A549 (cell line): ENCODE measurements at regions not wholly inside any gene's neighbourhood (a gene's known extent, or its start where the extent isn't known, plus 50 kb on each side); places are given as distances from the start of the nearest gene placed in this dataset.

Experiments
- ATAC-seq, 2 experiments: fragments of 200-7000 bp in 1 of 2; fragments of >200 bp in 1 of 2; cut with Nextera tagmentation in 1 of 2; cut with Tn5 transposase in 1 of 2; 3 replicates each; pipeline versions ENCODE4 v1.8.0 to v1.9.1; 2018 to 2020; ENCODE audit warnings: mild to moderate bottlenecking in 1 of 2, moderate library complexity in 1 of 2
- CTCF ChIA-PET: fragments of 300-600 bp; sonication (Branson Sonifier 250); formaldehyde crosslinking; extraction: SDS; loops from one replicate; lab custom pipeline; 2021; ENCODE audit warnings: antibody characterized with exemption, inconsistent platforms; lab: Yijun Ruan, JAX
- POLR2A ChIA-PET: fragments of 350-600 bp; formaldehyde crosslinking; extraction: SDS; loops from one replicate; lab custom pipeline; 2021; ENCODE audit warnings: antibody characterized with exemption, inconsistent platforms; lab: Yijun Ruan, JAX
- DNase-seq, 2 experiments: peaks; one replicate each; pipeline versions ENCODE4 v3.0.0 to v3.0.0-alpha.2; 2011 to 2016; ENCODE audit warnings: low read depth in 1 of 2, low spot score in 1 of 2
- FAIRE-seq: peaks from 2 replicates; lab custom pipeline; 2011; peaks lifted over from hg19 to GRCh38; lab: Jason Lieb, UNC
- H3K27ac ChIP-seq, 2 experiments: fragments of >200 bp; sonication (Bioruptor Twin); formaldehyde crosslinking; 3 replicates each; pipeline ENCODE4 v1.5.1; 2016 to 2017
- H3K4me1 ChIP-seq: fragments of >200 bp; sonication (Bioruptor Twin); formaldehyde crosslinking; 3 replicates; pipeline ENCODE4 v1.6.1; 2016
- H3K4me2 ChIP-seq: fragments of >200 bp; sonication (Bioruptor Twin); formaldehyde crosslinking; 3 replicates; pipeline ENCODE4 v1.6.1; 2016
- H3K4me3 ChIP-seq: fragments of >200 bp; sonication (Bioruptor Twin); formaldehyde crosslinking; 3 replicates; pipeline ENCODE4 v1.5.1; 2016
- H3K9me3 ChIP-seq: fragments of >200 bp; sonication (Bioruptor Twin); formaldehyde crosslinking; 3 replicates; pipeline ENCODE4 v1.6.1; 2016
- ATOH8 ChIP-seq: fragments of 250-450 bp; sonication (Bioruptor Pico); IDR thresholded peaks from 2 replicates; pipeline ENCODE4 v1.5.0; 2020; ENCODE audit warnings: low read depth, mild to moderate bottlenecking, moderate library complexity
- CHD2 ChIP-seq: fragments of 150-350 bp; IDR thresholded peaks from 2 replicates; pipeline ENCODE4 v1.6.1; 2014; ENCODE audit warnings: low read length; ENCODE audit not compliant: partially characterized antibody
- HES2 ChIP-seq: fragments of >200 bp; sonication (Bioruptor Twin); formaldehyde crosslinking; IDR thresholded peaks from 2 replicates; pipeline ENCODE4 v1.6.1; 2016
- HEYL ChIP-seq: fragments of 250-450 bp; sonication (Bioruptor Pico); IDR thresholded peaks from 2 replicates; pipeline ENCODE4 v1.8.0; 2021; ENCODE audit warnings: mild to moderate bottlenecking, moderate library complexity
- HOXA7 ChIP-seq: fragments of 250-450 bp; sonication (Bioruptor Pico); IDR thresholded peaks from 2 replicates; pipeline ENCODE4 v1.5.0; 2020; ENCODE audit warnings: mild to moderate bottlenecking, moderate library complexity
- JUN ChIP-seq, 2 experiments: fragments of >200 bp; sonication (Bioruptor Twin); formaldehyde crosslinking; IDR thresholded peaks; 2 replicates in 1 of 2; 3 replicates in 1 of 2; pipeline ENCODE4 v1.6.1; 2016 to 2017
- MAZ ChIP-seq: fragments of 150-350 bp; IDR thresholded peaks from 2 replicates; pipeline ENCODE4 v1.6.1; 2014; ENCODE audit warnings: antibody characterized with exemption, low read depth, low read length, borderline replicate concordance
- NR3C1 ChIP-seq: fragments of >200 bp; sonication (Bioruptor Twin); formaldehyde crosslinking; IDR thresholded peaks from 3 replicates; pipeline ENCODE4 v1.6.1; 2017
- RCOR1 ChIP-seq: fragments of 150-350 bp; IDR thresholded peaks from 2 replicates; pipeline ENCODE4 v1.6.1; 2014; ENCODE audit warnings: antibody characterized with exemption, low read length, low read depth
- ZC3H11A ChIP-seq: fragments of 450-650 bp; IDR thresholded peaks from 2 replicates; pipeline ENCODE4 v1.6.1; 2014; ENCODE audit warnings: antibody characterized with exemption, mild to moderate bottlenecking
- ZNF302 ChIP-seq: fragments of 250-450 bp; sonication (Bioruptor Pico); IDR thresholded peaks from 2 replicates; pipeline ENCODE4 v1.9.0; 2021; ENCODE audit warnings: inconsistent platforms, mild to moderate bottlenecking, moderate library complexity
- WGBS: methylation state at CpG from one replicate; pipeline ENCODE4 v1.1.6; 2017; ENCODE audit errors: missing lambda C conversion rate; 5-methylcytosine and 5-hydroxymethylcytosine counted together
- TF ChIP-seq, protein P1 (sequence below): fragments of 250-450 bp; sonication (Bioruptor Pico); IDR thresholded peaks from 2 replicates; pipeline ENCODE4 v1.5.0; 2021; ENCODE audit warnings: mild to moderate bottlenecking, moderate library complexity, borderline replicate concordance

- no peak for DNase-seq
- TF ChIP-seq NR3C1, result no peak
- 37% methylated on average over 5 of the region's 5 CpGs for WGBS
- ChIA-PET CTCF (interaction anchor here (0.8 to 1.3 kb wide), 2 partner anchors 12 to 38 kb away, joined by 3 read pairs; no protein-coding TSS in a partner anchor), POLR2A (no interaction called here)
- Histone ChIP-seq H3K4me3 (no peak overlapping the region), H3K4me2 (no peak overlapping the region), H3K9me3 (no peaks in the 10 kb centered on the region), H3K27ac (no peak overlapping the region), H3K4me1 (no peaks in the 10 kb centered on the region)
- peak in 1 of 2 experiments; percentile 20; a peak in 1 of 6 replicates for ATAC-seq
- no peak for FAIRE-seq
Measured at GRCh38 chr20:18985551-18985950, 172.0 kb downstream of the SCP2D1 start.

GRCh38 chr20:18986146-18986830, 172.7 kb downstream of the SCP2D1 start:
- POLR2A ChIA-PET, result no interaction called here
- WGBS, result 21% methylated on average over 7 of the region's 7 CpGs

GRCh38 chr20:18986895-18987580, 173.5 kb downstream of the SCP2D1 start:
- WGBS, result 33% methylated on average over 9 of the region's 9 CpGs
- Histone ChIP-seq H3K4me2 (no peak overlapping the region), H3K27ac (no peak overlapping the region), H3K4me3 (no peak overlapping the region), H3K9me3 (no peaks in the 10 kb centered on the region), H3K4me1 (no peaks in the 10 kb centered on the region)
- TF ChIP-seq CHD2 (no peak), HOXA7 (CRISPR knock-in tag) (no peak)
- FAIRE-seq (no peak), ATAC-seq (no peak), DNase-seq (no peak)
- ChIA-PET POLR2A (no interaction called here), CTCF (no interaction called here)

More at GRCh38 chr20:18986146-18986830, 172.7 kb downstream of the SCP2D1 start:
- FAIRE-seq, result no peak
- TF ChIP-seq HEYL (CRISPR knock-in tag), result no peak
- TF ChIP-seq HES2, result no peak
- TF ChIP-seq RCOR1, result no peak
- Histone ChIP-seq H3K4me1 (no peaks in the 10 kb centered on the region), H3K27ac (no peak overlapping the region), H3K4me3 (no peak overlapping the region), H3K4me2 (no peak overlapping the region), H3K9me3 (no peaks in the 10 kb centered on the region)
- DNase-seq, result no peak
- CTCF ChIA-PET, result interaction anchor here (0.8 to 1.3 kb wide), 2 partner anchors 11 to 37 kb away, joined by 3 read pairs; no protein-coding TSS in a partner anchor
- ATAC-seq, result no peak

DNA sequence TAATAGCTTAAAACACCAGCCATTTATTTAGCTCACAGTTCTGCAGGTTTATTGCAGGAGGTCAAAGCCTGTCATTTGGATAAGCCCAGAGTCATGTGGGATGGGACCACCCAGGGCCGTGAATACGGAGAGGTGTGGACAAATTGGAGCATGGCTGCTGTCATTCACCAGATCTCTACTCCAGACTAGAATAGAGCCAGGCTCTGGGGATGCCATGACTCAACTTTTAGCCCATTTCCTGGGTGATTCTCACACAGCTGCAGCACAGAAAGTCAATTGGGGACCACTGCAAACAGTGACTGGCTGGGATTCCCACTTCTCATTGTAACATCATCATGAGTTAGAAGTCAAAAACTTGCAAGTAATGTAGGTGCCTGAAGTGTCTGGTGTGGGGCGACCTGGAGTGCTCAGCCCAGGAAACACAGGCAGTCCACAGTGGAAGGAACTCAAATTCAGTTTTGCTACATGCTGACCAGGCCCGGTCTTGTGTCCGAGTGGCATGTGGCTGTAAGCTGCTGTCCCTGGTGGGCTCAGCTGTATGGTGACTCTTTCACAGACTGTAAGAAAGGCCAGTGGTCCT, 174.3 kb downstream of the SCP2D1 start:
- POLR2A ChIA-PET, result no interaction called here
- Histone ChIP-seq H3K27ac (no peak overlapping the region), H3K4me2 (no peak overlapping the region), H3K4me1 (no peaks in the 10 kb centered on the region), H3K4me3 (no peak overlapping the region), H3K9me3 (0 out of 3 replicates have a peak, but pooled peaks cover 5% of the 10 kb centered on the region)
- no peak for DNase-seq
- 38% methylated on average over 5 of the region's 5 CpGs for WGBS
- FAIRE-seq, result no peak
- ATAC-seq, result no peak
- no peak for TF ChIP-seq RCOR1
- no peak for TF ChIP-seq ZNF302
- no peak for TF ChIP-seq MAZ
- TF ChIP-seq, protein P1, sequence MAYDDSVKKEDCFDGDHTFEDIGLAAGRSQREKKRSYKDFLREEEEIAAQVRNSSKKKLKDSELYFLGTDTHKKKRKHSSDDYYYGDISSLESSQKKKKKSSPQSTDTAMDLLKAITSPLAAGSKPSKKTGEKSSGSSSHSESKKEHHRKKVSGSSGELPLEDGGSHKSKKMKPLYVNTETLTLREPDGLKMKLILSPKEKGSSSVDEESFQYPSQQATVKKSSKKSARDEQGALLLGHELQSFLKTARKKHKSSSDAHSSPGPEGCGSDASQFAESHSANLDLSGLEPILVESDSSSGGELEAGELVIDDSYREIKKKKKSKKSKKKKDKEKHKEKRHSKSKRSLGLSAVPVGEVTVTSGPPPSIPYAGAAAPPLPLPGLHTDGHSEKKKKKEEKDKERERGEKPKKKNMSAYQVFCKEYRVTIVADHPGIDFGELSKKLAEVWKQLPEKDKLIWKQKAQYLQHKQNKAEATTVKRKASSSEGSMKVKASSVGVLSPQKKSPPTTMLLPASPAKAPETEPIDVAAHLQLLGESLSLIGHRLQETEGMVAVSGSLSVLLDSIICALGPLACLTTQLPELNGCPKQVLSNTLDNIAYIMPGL (CRISPR knock-in tag), result no peak
- TF ChIP-seq ATOH8 (CRISPR knock-in tag), result no peak
- no peak for TF ChIP-seq JUN (IDR thresholded peaks at IDR 0.05)
- no peak for TF ChIP-seq ZC3H11A
- CTCF ChIA-PET, result no interaction called here
